ENCODE measurements at regions not wholly inside any gene's neighbourhood (a gene's known extent, or its start where the extent isn't known, plus 50 kb on each side); places are given as distances from the start of the nearest gene placed in this dataset.

DNA sequence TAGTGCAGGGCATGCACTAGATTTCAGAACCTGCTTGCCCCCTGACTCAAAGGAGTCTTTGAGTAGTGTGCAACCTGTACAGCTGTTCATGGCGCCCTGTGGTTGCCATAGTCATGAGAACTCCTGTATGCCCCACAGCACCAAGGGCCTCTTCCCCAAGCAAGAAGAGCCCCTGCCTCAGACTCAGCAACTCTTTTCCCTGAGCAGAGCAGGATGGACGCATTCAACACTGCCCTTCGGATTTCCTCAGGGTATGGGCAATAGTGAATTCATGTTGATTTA lies 89.7 kb upstream of the KLF13 start:
- H3K27ac ChIP-seq (ENCODE audit: low read length): no peak overlapping the region
- no peak overlapping the region for H2AFZ ChIP-seq (ENCODE audit: low read length)
- TF ChIP-seq, protein P1, sequence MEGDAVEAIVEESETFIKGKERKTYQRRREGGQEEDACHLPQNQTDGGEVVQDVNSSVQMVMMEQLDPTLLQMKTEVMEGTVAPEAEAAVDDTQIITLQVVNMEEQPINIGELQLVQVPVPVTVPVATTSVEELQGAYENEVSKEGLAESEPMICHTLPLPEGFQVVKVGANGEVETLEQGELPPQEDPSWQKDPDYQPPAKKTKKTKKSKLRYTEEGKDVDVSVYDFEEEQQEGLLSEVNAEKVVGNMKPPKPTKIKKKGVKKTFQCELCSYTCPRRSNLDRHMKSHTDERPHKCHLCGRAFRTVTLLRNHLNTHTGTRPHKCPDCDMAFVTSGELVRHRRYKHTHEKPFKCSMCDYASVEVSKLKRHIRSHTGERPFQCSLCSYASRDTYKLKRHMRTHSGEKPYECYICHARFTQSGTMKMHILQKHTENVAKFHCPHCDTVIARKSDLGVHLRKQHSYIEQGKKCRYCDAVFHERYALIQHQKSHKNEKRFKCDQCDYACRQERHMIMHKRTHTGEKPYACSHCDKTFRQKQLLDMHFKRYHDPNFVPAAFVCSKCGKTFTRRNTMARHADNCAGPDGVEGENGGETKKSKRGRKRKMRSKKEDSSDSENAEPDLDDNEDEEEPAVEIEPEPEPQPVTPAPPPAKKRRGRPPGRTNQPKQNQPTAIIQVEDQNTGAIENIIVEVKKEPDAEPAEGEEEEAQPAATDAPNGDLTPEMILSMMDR (conservative IDR thresholded peaks at IDR 0.05; ENCODE audit: low read depth, low read length): no peak
- TF ChIP-seq EZH2 (IDR thresholded peaks at IDR 0.05; ENCODE audit: low read length, unreplicated experiment) (no peak), EZH2phosphoT487 (IDR thresholded peaks at IDR 0.05; ENCODE audit: borderline replicate concordance, low read length) (no peak)
- no peaks in the 10 kb centered on the region for H3K36me3 ChIP-seq (ENCODE audit: low read depth, low read length)
- H3K9me3 ChIP-seq (ENCODE audit: low read length): no peaks in the 10 kb centered on the region
- POLR2A ChIA-PET (ENCODE audit: unreplicated experiment): no interaction called here
- no peaks in the 10 kb centered on the region for H4K20me1 ChIP-seq (ENCODE audit: low read length)
- H3K4me2 ChIP-seq (ENCODE audit: low read length): no peak overlapping the region
- intact Hi-C loops (cut with micrococcal nuclease): no loop called here
- BruUV-seq (replicated peaks): no TSS peak
- CTCF ChIA-PET: no interaction called here
- H3K79me2 ChIP-seq (ENCODE audit: low read length): no peaks in the 10 kb centered on the region
- H3K9me2 ChIP-seq (replicated peaks; ENCODE audit: low read length): no peaks in the 10 kb centered on the region
- H3K4me3 ChIP-seq (ENCODE audit: low read length): no peak overlapping the region
- peaks cover 7% of the 10 kb centered on the region; the same call in 1 of the 2 replicates for H3K27me3 ChIP-seq (ENCODE audit: low read length)
- DNase-seq (no peak), ATAC-seq (no peak)
- H3K9ac ChIP-seq (ENCODE audit: low read length): no peak overlapping the region
- no peaks in the 10 kb centered on the region for H3K4me1 ChIP-seq (ENCODE audit: insufficient read depth, low read length)
- no peaks in the 10 kb centered on the region for H3F3A ChIP-seq (ENCODE audit: low read length, unreplicated experiment)

DNA sequence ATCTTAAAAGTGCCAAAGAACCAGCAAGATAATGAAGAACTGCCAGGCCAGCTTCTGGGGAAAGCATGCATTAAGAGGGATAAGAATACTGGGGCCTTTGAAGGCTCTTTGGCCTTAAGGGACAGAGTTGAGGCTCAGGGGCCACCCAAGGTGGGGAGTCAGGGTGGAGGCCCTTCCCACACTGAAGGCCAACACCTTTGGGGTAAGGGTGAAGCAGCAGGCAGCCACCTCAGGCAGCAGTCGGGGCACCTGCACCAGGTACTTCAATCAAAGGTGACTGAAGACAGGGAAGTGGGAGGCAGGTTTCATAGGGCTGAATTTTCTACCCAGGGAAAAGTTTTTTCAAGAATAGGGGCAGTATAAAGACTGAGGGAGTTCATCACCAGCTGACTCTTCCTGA lies 87.7 kb upstream of the KLF13 start:
- Histone ChIP-seq H2AFZ (ENCODE audit: low read length) (no peak overlapping the region), H3K9me3 (ENCODE audit: low read length) (no peaks in the 10 kb centered on the region), H3K27me3 (ENCODE audit: low read length) (peaks cover 4% of the 10 kb centered on the region; the same call in 1 of the 2 replicates), H3K9me2 (replicated peaks; ENCODE audit: low read length) (no peaks in the 10 kb centered on the region), H3K79me2 (ENCODE audit: low read length) (no peaks in the 10 kb centered on the region), H3K4me2 (ENCODE audit: low read length) (no peak overlapping the region), H3K36me3 (ENCODE audit: low read depth, low read length) (no peaks in the 10 kb centered on the region), H4K20me1 (ENCODE audit: low read length) (no peaks in the 10 kb centered on the region), H3K4me3 (ENCODE audit: low read length) (no peak overlapping the region), H3F3A (ENCODE audit: low read length, unreplicated experiment) (no peaks in the 10 kb centered on the region), H3K4me1 (ENCODE audit: insufficient read depth, low read length) (no peaks in the 10 kb centered on the region), H3K27ac (ENCODE audit: low read length) (no peak overlapping the region), H3K9ac (ENCODE audit: low read length) (no peak overlapping the region)
- ChIA-PET POLR2A (ENCODE audit: unreplicated experiment) (no interaction called here), CTCF (no interaction called here)
- no peak for ATAC-seq
- no TSS peak for BruUV-seq (replicated peaks)
- TF ChIP-seq, protein P1 (conservative IDR thresholded peaks at IDR 0.05; ENCODE audit: low read depth, low read length): no peak
- TF ChIP-seq EZH2 (IDR thresholded peaks at IDR 0.05; ENCODE audit: low read length, unreplicated experiment) (no peak), EZH2phosphoT487 (IDR thresholded peaks at IDR 0.05; ENCODE audit: borderline replicate concordance, low read length) (no peak)
- no peak for DNase-seq
- intact Hi-C loops (cut with micrococcal nuclease): no loop called here

DNA sequence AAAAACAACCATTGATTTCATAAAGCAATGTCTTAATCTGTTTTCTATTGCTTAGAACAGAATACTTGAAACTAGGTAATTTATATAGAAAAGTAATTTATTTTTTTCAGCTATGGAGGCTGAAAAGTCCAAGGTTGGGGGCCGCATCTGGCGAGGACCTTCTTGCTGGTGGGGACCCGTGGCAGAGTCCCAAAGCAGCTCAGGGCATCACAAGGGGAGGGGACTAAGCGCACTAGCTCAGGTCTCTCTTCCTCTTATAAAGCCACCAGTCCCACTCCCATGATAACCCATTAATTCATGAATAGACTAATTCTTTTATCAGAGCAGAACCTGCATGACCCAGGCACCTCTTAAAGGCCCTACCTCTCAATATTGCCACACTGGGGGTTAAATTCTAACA lies 87.2 kb upstream of the KLF13 start:
- POLR2A ChIA-PET (ENCODE audit: unreplicated experiment): no interaction called here
- no peaks in the 10 kb centered on the region for H3K36me3 ChIP-seq (ENCODE audit: low read depth, low read length)

More for the DNA sequence above, 87.2 kb upstream of the KLF13 start:
- intact Hi-C loops (cut with micrococcal nuclease): no loop called here
- DNase-seq (no peak), ATAC-seq (no peak)
- no peak for TF ChIP-seq EZH2phosphoT487 (IDR thresholded peaks at IDR 0.05; ENCODE audit: borderline replicate concordance, low read length)
- TF ChIP-seq, protein P1 (conservative IDR thresholded peaks at IDR 0.05; ENCODE audit: low read depth, low read length): no peak
- no peak for TF ChIP-seq EZH2 (IDR thresholded peaks at IDR 0.05; ENCODE audit: low read length, unreplicated experiment)
- BruUV-seq (replicated peaks): no TSS peak
- Histone ChIP-seq H3K9me3 (ENCODE audit: low read length) (no peaks in the 10 kb centered on the region), H4K20me1 (ENCODE audit: low read length) (no peaks in the 10 kb centered on the region), H3K4me2 (ENCODE audit: low read length) (no peak overlapping the region), H3K79me2 (ENCODE audit: low read length) (no peaks in the 10 kb centered on the region), H3K4me1 (ENCODE audit: insufficient read depth, low read length) (no peaks in the 10 kb centered on the region), H3F3A (ENCODE audit: low read length, unreplicated experiment) (no peaks in the 10 kb centered on the region), H3K4me3 (ENCODE audit: low read length) (no peak overlapping the region), H2AFZ (ENCODE audit: low read length) (no peak overlapping the region), H3K9ac (ENCODE audit: low read length) (no peak overlapping the region), H3K27ac (ENCODE audit: low read length) (no peak overlapping the region), H3K27me3 (ENCODE audit: low read length) (peaks cover 4% of the 10 kb centered on the region; the same call in 1 of the 2 replicates), H3K9me2 (replicated peaks; ENCODE audit: low read length) (no peaks in the 10 kb centered on the region)
- CTCF ChIA-PET: no interaction called here
